HEK293 (cell line): ENCODE measurements at regions not wholly inside any gene's neighbourhood (a gene's known extent, or its start where the extent isn't known, plus 50 kb on each side); places are given as distances from the start of the nearest gene placed in this dataset.
"Not testable (repeated sequence)": the region's sequence is repeated elsewhere in the genome, so short reads cannot be mapped to it uniquely, and the experiment has no call there.

Experiments used
- CTCF ChIA-PET: fragments of 350-600 bp; formaldehyde crosslinking; extraction: SDS; loops from one replicate; lab custom pipeline; 2021; ENCODE audit warnings: antibody characterized with exemption; lab: Yijun Ruan, JAX
- POLR2A ChIA-PET: fragments of 300-600 bp; formaldehyde crosslinking; extraction: SDS; loops from one replicate; lab custom pipeline; 2020; ENCODE audit warnings: antibody characterized with exemption, inconsistent platforms; lab: Yijun Ruan, JAX
- H3K27ac ChIP-seq: fragments of 200-500 bp; sonication (Bioruptor generic); 2 replicates; pipeline ENCODE4 v1.5.1; 2014; ENCODE audit warnings: low read depth, low read length, control low read depth, inconsistent platforms; ENCODE audit errors: extremely low read depth
- H3K36me3 ChIP-seq, 2 experiments: fragments of 200-500 bp in 1 of 2; sonication (Bioruptor generic) in 1 of 2; 1 replicate in 1 of 2; 2 replicates in 1 of 2; pipeline ENCODE4 v1.5.1; 2014 to 2017; ENCODE audit warnings: inconsistent platforms in 2 of 2, low read length in 2 of 2; ENCODE audit not compliant: control insufficient read depth in 2 of 2, insufficient read depth in 1 of 2
- H3K4me1 ChIP-seq: fragments of 200-500 bp; sonication (Bioruptor generic); 2 replicates; pipeline ENCODE4 v1.5.1; 2014; ENCODE audit warnings: mild to moderate bottlenecking, low read length, inconsistent platforms; ENCODE audit not compliant: control insufficient read depth, insufficient read depth
- H3K4me3 ChIP-seq: 2 replicates; pipeline ENCODE4 v1.5.1; 2011; ENCODE audit warnings: low read depth, mild to moderate bottlenecking, control low read depth, low read length, moderate library complexity
- H3K9me3 ChIP-seq: fragments of 200-500 bp; sonication (Bioruptor generic); 2 replicates; pipeline ENCODE4 v1.5.1; 2014; ENCODE audit warnings: low read depth, low read length, inconsistent platforms; ENCODE audit not compliant: control insufficient read depth, insufficient read depth
- BCL11A ChIP-seq: fragments of 450-650 bp; formaldehyde crosslinking; IDR thresholded peaks from 2 replicates; pipeline ENCODE4 v1.5.1; 2016; ENCODE audit warnings: low read depth, missing biosample characterization, missing genetic modification characterization
- BCL11B ChIP-seq: fragments of 450-650 bp; formaldehyde crosslinking; IDR thresholded peaks from 2 replicates; pipeline ENCODE4 v1.5.1; 2016; ENCODE audit warnings: low read depth, missing biosample characterization, missing genetic modification characterization
- GLIS1 ChIP-seq: fragments of 450-650 bp; formaldehyde crosslinking; IDR thresholded peaks from 2 replicates; pipeline ENCODE4 v1.5.1; 2016; ENCODE audit warnings: missing biosample characterization, missing genetic modification characterization
- PRDM1 ChIP-seq: fragments of 450-650 bp; formaldehyde crosslinking; IDR thresholded peaks from 2 replicates; pipeline ENCODE4; 2016; ENCODE audit warnings: missing biosample characterization, missing genetic modification characterization
- RBAK ChIP-seq: fragments of 450-650 bp; formaldehyde crosslinking; IDR thresholded peaks from 2 replicates; pipeline ENCODE4 v1.5.1; 2016; ENCODE audit warnings: missing biosample characterization, missing genetic modification characterization
- SETDB1 ChIP-seq: IDR thresholded peaks from one replicate; pipeline ENCODE4 v1.6.1; 2017; ENCODE audit warnings: mild to moderate bottlenecking, low read length, moderate library complexity, mixed read lengths; ENCODE audit not compliant: insufficient read length
- ZFP3 ChIP-seq: fragments of 450-650 bp; formaldehyde crosslinking; IDR thresholded peaks from 2 replicates; pipeline ENCODE4 v1.5.1; 2016; ENCODE audit warnings: low read depth, missing biosample characterization, missing genetic modification characterization
- ZIC2 ChIP-seq: fragments of 450-650 bp; formaldehyde crosslinking; IDR thresholded peaks from 2 replicates; pipeline ENCODE4 v1.5.1; 2016; ENCODE audit warnings: missing biosample characterization, missing genetic modification characterization
- ZNF169 ChIP-seq: fragments of 450-650 bp; formaldehyde crosslinking; IDR thresholded peaks from 2 replicates; pipeline ENCODE4 v1.5.1; 2016; ENCODE audit warnings: missing biosample characterization, missing genetic modification characterization
- ZNF184 ChIP-seq: fragments of 450-650 bp; IDR thresholded peaks from 2 replicates; pipeline ENCODE4 v1.5.1; 2018; ENCODE audit warnings: missing biosample characterization, mild to moderate bottlenecking, missing genetic modification characterization
- ZNF266 ChIP-seq: fragments of 450-650 bp; formaldehyde crosslinking; IDR thresholded peaks from 2 replicates; pipeline ENCODE4 v1.5.1; 2016; ENCODE audit warnings: missing biosample characterization, missing genetic modification characterization, low read depth
- ZNF366 ChIP-seq: fragments of 450-650 bp; formaldehyde crosslinking; conservative IDR thresholded peaks from 2 replicates; pipeline ENCODE4 v1.5.1; 2016; ENCODE audit warnings: missing biosample characterization, missing genetic modification characterization
- ZNF37A ChIP-seq: fragments of 450-650 bp; IDR thresholded peaks from 2 replicates; pipeline ENCODE4 v1.5.1; 2018; ENCODE audit warnings: missing biosample characterization, missing genetic modification characterization
- ZNF558 ChIP-seq: fragments of 450-650 bp; formaldehyde crosslinking; IDR thresholded peaks from 2 replicates; pipeline ENCODE4 v1.5.1; 2016; ENCODE audit warnings: missing biosample characterization, missing genetic modification characterization
- ZNF621 ChIP-seq: fragments of 450-650 bp; formaldehyde crosslinking; IDR thresholded peaks from 2 replicates; pipeline ENCODE4 v1.5.1; 2017; ENCODE audit warnings: missing biosample characterization, missing genetic modification characterization
- ZNF658 ChIP-seq: fragments of 450-650 bp; formaldehyde crosslinking; IDR thresholded peaks from 2 replicates; pipeline ENCODE4; 2016; ENCODE audit warnings: missing biosample characterization, missing genetic modification characterization
- ZNF677 ChIP-seq: fragments of 450-650 bp; IDR thresholded peaks from 2 replicates; pipeline ENCODE4 v1.5.0; 2018; ENCODE audit warnings: missing biosample characterization, mild to moderate bottlenecking, missing genetic modification characterization, moderate library complexity
- TF ChIP-seq, protein P1 (sequence below): fragments of 450-650 bp; formaldehyde crosslinking; IDR thresholded peaks from 2 replicates; pipeline ENCODE4 v1.5.1; 2017; ENCODE audit warnings: missing biosample characterization, missing genetic modification characterization
- TF ChIP-seq, protein P2 (sequence below): IDR thresholded peaks from 2 replicates; pipeline ENCODE4 v1.6.1; 2011; ENCODE audit warnings: mild to moderate bottlenecking, low read depth, low read length, borderline replicate concordance
- TF ChIP-seq, protein P3 (sequence below): fragments of 450-650 bp; formaldehyde crosslinking; IDR thresholded peaks from 2 replicates; pipeline ENCODE4 v1.5.1; 2016; ENCODE audit warnings: missing biosample characterization, missing genetic modification characterization
- TF ChIP-seq, protein P4 (sequence below): fragments of 450-650 bp; formaldehyde crosslinking; IDR thresholded peaks from 2 replicates; pipeline ENCODE4 v1.5.1; 2016; ENCODE audit warnings: missing biosample characterization, missing genetic modification characterization

DNA sequence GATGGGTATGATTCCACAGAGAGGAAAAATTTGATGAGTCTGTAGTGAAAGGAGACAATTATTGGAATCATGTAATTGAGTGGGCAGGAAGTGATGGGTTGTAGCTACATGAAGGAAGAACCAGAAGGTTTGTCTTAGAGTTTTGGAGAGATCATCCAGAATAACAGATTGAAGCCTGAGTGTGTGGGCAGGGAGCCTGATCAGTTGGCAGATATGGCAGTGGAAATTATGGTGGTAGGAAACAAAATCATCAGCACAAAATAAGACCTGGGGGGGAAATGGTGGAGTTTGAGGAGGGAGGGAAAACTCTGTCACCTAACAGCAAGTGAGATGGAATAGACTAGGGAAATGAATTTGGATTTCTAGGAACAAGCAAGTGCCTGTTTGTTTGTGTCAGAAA lies 606.6 kb upstream of the MAP3K7 start:
- TF ChIP-seq, protein P1, sequence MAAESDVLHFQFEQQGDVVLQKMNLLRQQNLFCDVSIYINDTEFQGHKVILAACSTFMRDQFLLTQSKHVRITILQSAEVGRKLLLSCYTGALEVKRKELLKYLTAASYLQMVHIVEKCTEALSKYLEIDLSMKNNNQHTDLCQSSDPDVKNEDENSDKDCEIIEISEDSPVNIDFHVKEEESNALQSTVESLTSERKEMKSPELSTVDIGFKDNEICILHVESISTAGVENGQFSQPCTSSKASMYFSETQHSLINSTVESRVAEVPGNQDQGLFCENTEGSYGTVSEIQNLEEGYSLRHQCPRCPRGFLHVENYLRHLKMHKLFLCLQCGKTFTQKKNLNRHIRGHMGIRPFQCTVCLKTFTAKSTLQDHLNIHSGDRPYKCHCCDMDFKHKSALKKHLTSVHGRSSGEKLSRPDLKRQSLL (tag by site-specific recombination): no peak
- POLR2A ChIA-PET: no interaction called here
- Histone ChIP-seq H3K4me3 (no peak overlapping the region), H3K27ac (no peak overlapping the region), H3K4me1 (no peaks in the 10 kb centered on the region), H3K9me3 (no peaks in the 10 kb centered on the region), H3K36me3 (no peaks in the 10 kb centered on the region)
- CTCF ChIA-PET: interaction anchor here (1.4 kb wide), 1 partner anchor 252 kb away, joined by 4 read pairs; no protein-coding TSS in a partner anchor

DNA sequence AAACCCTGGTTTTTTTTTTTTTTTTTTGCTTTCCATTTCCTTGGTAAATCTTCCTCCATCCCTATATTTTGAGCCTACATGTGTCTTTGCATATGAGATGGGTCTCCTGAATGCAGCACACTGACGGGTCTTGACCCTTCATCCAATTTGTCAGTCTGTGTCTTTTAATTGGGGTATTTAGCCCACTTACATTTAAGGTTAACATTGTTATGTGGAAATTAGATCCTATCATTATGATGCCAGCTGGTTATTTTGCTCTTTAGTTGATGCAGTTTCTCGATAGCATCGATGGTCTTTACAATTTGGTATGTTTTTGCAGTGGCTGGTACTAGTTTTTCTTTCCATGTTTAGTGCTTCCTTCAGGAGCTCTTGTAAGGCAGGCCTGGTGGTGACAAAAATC lies 603.2 kb upstream of the MAP3K7 start:
- H3K4me3 ChIP-seq, H3K27ac ChIP-seq, H3K9me3 ChIP-seq, H3K4me1 ChIP-seq, H3K36me3 ChIP-seq, POLR2A ChIA-PET, CTCF ChIA-PET: not testable (repeated sequence)

DNA sequence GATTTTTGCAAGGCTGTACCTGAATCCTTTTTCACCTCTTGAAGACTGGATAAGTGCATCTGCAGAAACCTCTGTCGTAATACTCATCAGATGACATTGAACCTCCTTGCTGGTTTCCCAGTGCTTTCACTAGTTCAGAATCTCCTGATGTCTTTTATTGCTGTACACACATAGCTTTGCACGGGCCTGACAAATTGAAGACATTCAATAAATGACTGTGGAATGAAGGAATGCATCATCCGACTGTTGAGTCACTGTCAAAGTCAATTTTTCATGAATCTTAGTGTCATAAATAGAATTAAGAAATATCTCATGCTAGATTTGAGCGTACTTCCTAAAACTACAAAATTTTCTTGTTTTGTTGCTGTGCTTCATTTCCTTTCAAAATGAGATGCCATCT lies 598.2 kb upstream of the MAP3K7 start:
- TF ChIP-seq GLIS1 (tag by site-specific recombination) (no peak), BCL11A (tag by site-specific recombination) (no peak), ZFP3 (tag by site-specific recombination) (no peak), ZIC2 (tag by site-specific recombination) (no peak), SETDB1 (no peak), ZNF266 (tag by site-specific recombination) (no peak), ZNF558 (tag by site-specific recombination) (no peak), ZNF169 (no peak), ZNF184 (tag by site-specific recombination) (no peak), ZNF366 (no peak), ZNF37A (no peak), ZNF658 (tag by site-specific recombination) (no peak), ZNF621 (tag by site-specific recombination) (no peak), ZNF677 (tag by site-specific recombination) (no peak), BCL11B (tag by site-specific recombination) (no peak), RBAK (tag by site-specific recombination) (no peak), PRDM1 (no peak)
- TF ChIP-seq, protein P2, sequence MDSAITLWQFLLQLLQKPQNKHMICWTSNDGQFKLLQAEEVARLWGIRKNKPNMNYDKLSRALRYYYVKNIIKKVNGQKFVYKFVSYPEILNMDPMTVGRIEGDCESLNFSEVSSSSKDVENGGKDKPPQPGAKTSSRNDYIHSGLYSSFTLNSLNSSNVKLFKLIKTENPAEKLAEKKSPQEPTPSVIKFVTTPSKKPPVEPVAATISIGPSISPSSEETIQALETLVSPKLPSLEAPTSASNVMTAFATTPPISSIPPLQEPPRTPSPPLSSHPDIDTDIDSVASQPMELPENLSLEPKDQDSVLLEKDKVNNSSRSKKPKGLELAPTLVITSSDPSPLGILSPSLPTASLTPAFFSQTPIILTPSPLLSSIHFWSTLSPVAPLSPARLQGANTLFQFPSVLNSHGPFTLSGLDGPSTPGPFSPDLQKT: no peak
- TF ChIP-seq, protein P3, sequence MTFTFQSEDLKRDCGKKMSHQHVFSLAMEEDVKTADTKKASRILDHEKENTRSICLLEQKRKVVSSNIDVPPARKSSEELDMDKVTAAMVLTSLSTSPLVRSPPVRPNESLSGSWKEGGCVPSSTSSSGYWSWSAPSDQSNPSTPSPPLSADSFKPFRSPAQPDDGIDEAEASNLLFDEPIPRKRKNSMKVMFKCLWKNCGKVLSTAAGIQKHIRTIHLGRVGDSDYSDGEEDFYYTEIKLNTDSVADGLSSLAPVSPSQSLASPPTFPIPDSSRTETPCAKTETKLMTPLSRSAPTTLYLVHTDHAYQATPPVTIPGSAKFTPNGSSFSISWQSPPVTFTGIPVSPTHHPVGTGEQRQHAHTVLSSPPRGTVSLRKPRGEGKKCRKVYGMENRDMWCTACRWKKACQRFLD: no peak
- TF ChIP-seq, protein P4, sequence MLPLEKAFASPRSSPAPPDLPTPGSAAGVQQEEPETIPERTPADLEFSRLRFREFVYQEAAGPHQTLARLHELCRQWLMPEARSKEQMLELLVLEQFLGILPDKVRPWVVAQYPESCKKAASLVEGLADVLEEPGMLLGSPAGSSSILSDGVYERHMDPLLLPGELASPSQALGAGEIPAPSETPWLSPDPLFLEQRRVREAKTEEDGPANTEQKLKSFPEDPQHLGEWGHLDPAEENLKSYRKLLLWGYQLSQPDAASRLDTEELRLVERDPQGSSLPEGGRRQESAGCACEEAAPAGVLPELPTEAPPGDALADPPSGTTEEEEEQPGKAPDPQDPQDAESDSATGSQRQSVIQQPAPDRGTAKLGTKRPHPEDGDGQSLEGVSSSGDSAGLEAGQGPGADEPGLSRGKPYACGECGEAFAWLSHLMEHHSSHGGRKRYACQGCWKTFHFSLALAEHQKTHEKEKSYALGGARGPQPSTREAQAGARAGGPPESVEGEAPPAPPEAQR (tag by site-specific recombination): no peak
- TF ChIP-seq, all 188 proteins: peak for 0
- ChIA-PET CTCF (no interaction called here), POLR2A (no interaction called here)
- no peaks in the 10 kb centered on the region for H3K4me1 ChIP-seq
- H3K4me3 ChIP-seq: no peak overlapping the region
- no peaks in the 10 kb centered on the region for H3K36me3 ChIP-seq
- H3K27ac ChIP-seq: no peak overlapping the region
- no peaks in the 10 kb centered on the region; the same call in 1 of the 2 replicates for H3K9me3 ChIP-seq
